CD8-positive, alpha-beta memory T cell (primary cell): ENCODE measurements at regions not wholly inside any gene's neighbourhood (a gene's known extent, or its start where the extent isn't known, plus 50 kb on each side); places are given as distances from the start of the nearest gene placed in this dataset.
"Not testable (repeated sequence)": the region's sequence is repeated elsewhere in the genome, so short reads cannot be mapped to it uniquely, and the experiment has no call there.

Source experiments
- CTCF ChIA-PET: fragments of 350-600 bp; sonication (Branson Sonifier 250); formaldehyde crosslinking; loops from one replicate; lab custom pipeline; 2021; ENCODE audit warnings: antibody characterized with exemption; lab: Charles Lee
- POLR2A ChIA-PET: fragments of 350-600 bp; sonication (Branson Sonifier 250); formaldehyde crosslinking; loops from one replicate; lab custom pipeline; 2021; ENCODE audit warnings: antibody characterized with exemption; lab: Charles Lee
- DNase-seq, 5 donors: peaks; one replicate each; pipeline versions ENCODE4 v3.0.0 to v3.0.0-alpha.2; 2020 to 2022; ENCODE audit warnings: mixed read lengths in 1 of 5
- H3K27ac ChIP-seq: one replicate; pipeline ENCODE4 v1.7.0; 2013; ENCODE audit warnings: low read depth, mild to moderate bottlenecking, low read length, moderate library complexity
- H3K27me3 ChIP-seq: 2 replicates; pipeline ENCODE4 v1.7.0; 2013; ENCODE audit warnings: low read length, mild to moderate bottlenecking; ENCODE audit not compliant: insufficient read depth, poor library complexity, severe bottlenecking
- H3K36me3 ChIP-seq: 2 replicates; pipeline ENCODE4 v1.7.0; 2013; ENCODE audit warnings: mild to moderate bottlenecking, low read length, moderate library complexity; ENCODE audit not compliant: insufficient read depth
- H3K4me1 ChIP-seq: 2 replicates; pipeline ENCODE4 v1.7.0; 2013; ENCODE audit warnings: mild to moderate bottlenecking, low read length, moderate library complexity; ENCODE audit not compliant: insufficient read depth
- H3K4me3 ChIP-seq: 2 replicates; pipeline ENCODE4 v1.7.0; 2013; ENCODE audit warnings: mild to moderate bottlenecking, low read length
- H3K9me3 ChIP-seq: 2 replicates; pipeline ENCODE4 v1.7.0; 2013; ENCODE audit warnings: mild to moderate bottlenecking, low read length
- H3K27ac Mint-ChIP-seq, 8 donors: one replicate each; pipeline ENCODE4 v1.8.0; 2020 to 2021; ENCODE audit warnings: mixed read lengths in 8 of 8, mild to moderate bottlenecking in 6 of 8, inconsistent platforms in 3 of 8, moderate library complexity in 3 of 8
- H3K27me3 Mint-ChIP-seq, 2 donors: one replicate each; pipeline ENCODE4 v1.8.0; 2020 to 2021; ENCODE audit warnings: mixed read lengths in 2 of 2, mild to moderate bottlenecking in 1 of 2, moderate library complexity in 1 of 2
- H3K36me3 Mint-ChIP-seq, 3 donors: one replicate each; pipeline ENCODE4 v1.8.0; 2020 to 2021; ENCODE audit warnings: mixed read lengths in 3 of 3, inconsistent platforms in 1 of 3, mild to moderate bottlenecking in 1 of 3
- H3K4me1 Mint-ChIP-seq, 3 donors: one replicate each; pipeline ENCODE4 v1.8.0; 2020 to 2021; ENCODE audit warnings: mixed read lengths in 3 of 3, inconsistent platforms in 1 of 3, mild to moderate bottlenecking in 1 of 3
- H3K4me3 Mint-ChIP-seq, 7 donors: one replicate each; pipeline ENCODE4 v1.8.0; 2020 to 2021; ENCODE audit warnings: mixed read lengths in 7 of 7, mild to moderate bottlenecking in 6 of 7, moderate library complexity in 4 of 7, inconsistent platforms in 2 of 7
- H3K9me3 Mint-ChIP-seq, 5 donors: one replicate each; pipeline ENCODE4 v1.8.0; 2020 to 2022; ENCODE audit warnings: mixed read lengths in 5 of 5, mild to moderate bottlenecking in 3 of 5, moderate library complexity in 2 of 5, inconsistent platforms in 1 of 5

DNA sequence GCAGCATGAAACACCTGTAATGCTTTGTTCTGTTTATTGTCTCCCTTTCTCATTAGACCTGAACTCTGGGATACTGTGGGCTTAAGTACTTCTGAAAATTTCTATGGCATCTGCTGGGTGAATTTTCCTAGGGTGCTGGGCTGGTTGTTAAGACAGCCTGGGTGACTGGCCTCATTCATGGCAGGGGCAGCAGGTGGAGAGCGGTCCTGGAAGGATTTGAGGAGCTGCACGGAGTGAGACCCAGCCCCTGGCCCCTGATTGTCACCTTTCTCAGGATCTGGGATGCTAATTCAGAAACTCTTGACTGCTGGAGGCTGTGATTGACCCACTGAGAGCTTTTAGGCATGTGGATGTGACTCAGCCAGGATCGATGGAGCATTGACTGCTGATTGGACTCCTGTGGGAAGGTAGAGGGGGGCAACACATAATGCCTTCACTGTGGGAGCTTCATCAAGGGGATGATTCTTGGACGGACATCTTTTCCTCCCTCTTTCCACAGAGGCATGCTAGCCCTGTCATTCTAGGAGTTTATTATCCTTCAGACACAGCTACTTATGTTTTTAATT, 252.0 kb downstream of the GOLGA6L6 start:
- DNase-seq, H3K36me3 Mint-ChIP-seq, H3K4me3 ChIP-seq, H3K4me1 ChIP-seq, H3K4me3 Mint-ChIP-seq, H3K27me3 Mint-ChIP-seq, H3K9me3 ChIP-seq, H3K4me1 Mint-ChIP-seq, H3K27ac ChIP-seq, H3K9me3 Mint-ChIP-seq, H3K27me3 ChIP-seq, POLR2A ChIA-PET, CTCF ChIA-PET, H3K36me3 ChIP-seq, H3K27ac Mint-ChIP-seq: not testable (repeated sequence)

- H3K9me3 ChIP-seq, H3K36me3 ChIP-seq, DNase-seq, H3K4me1 ChIP-seq, H3K4me1 Mint-ChIP-seq, H3K27me3 ChIP-seq, H3K4me3 ChIP-seq, H3K27ac Mint-ChIP-seq, H3K36me3 Mint-ChIP-seq, H3K27me3 Mint-ChIP-seq, H3K9me3 Mint-ChIP-seq, H3K27ac ChIP-seq, POLR2A ChIA-PET, CTCF ChIA-PET, H3K4me3 Mint-ChIP-seq: not testable (repeated sequence)
Measured at GRCh38 chr15:20288800-20289537, 252.6 kb downstream of the GOLGA6L6 start.

GRCh38 chr15:20286559-20286958, 255.0 kb downstream of the GOLGA6L6 start:
- CTCF ChIA-PET, POLR2A ChIA-PET: not testable (repeated sequence)

GRCh38 chr15:20285696-20286300, 255.8 kb downstream of the GOLGA6L6 start:
- H3K4me1 ChIP-seq, H3K27ac Mint-ChIP-seq, H3K9me3 ChIP-seq, H3K4me3 Mint-ChIP-seq, CTCF ChIA-PET, POLR2A ChIA-PET, H3K4me1 Mint-ChIP-seq, H3K4me3 ChIP-seq, H3K9me3 Mint-ChIP-seq, H3K27me3 ChIP-seq, H3K27ac ChIP-seq, H3K36me3 ChIP-seq, H3K36me3 Mint-ChIP-seq, H3K27me3 Mint-ChIP-seq, DNase-seq: not testable (repeated sequence)

More at GRCh38 chr15:20286559-20286958, 255.0 kb downstream of the GOLGA6L6 start:
- not testable (repeated sequence) for H3K9me3 Mint-ChIP-seq, H3K27ac ChIP-seq, H3K9me3 ChIP-seq, H3K4me1 Mint-ChIP-seq, H3K36me3 ChIP-seq, H3K4me1 ChIP-seq, H3K27me3 ChIP-seq, DNase-seq, H3K4me3 ChIP-seq, H3K36me3 Mint-ChIP-seq, H3K4me3 Mint-ChIP-seq, H3K27ac Mint-ChIP-seq, H3K27me3 Mint-ChIP-seq

DNA sequence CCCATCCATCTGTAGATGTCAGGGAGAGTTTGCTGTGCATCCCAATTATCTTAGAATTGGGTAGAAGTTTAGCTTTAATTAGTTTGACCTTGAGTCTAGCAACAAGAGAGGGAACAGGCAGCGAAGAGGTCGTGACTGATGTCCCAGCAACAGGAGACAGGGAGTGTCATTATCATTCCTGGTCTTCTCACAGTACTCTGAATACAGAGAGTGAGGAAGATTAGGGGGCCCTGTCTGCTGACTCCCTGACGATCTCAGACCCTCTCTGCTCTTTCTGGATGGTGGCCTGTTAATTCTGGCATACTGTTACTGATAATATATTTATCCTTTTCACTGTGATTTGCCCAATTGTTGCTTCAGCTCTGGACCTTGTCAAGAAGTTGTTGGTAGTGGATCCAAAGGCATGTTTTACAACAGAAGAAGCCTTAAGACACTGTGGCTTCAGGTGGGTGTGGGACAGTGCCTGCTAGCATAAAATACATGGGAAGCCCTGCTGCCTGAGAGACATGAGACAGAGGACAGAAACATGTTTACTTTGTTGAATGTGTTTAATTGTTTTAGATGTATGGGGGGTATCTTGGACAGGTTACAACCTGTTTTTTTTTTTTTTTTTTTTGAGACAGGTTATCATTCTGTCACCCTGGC, 256.6 kb downstream of the GOLGA6L6 start:
- H3K27ac ChIP-seq, H3K27me3 Mint-ChIP-seq, H3K4me3 ChIP-seq, H3K4me3 Mint-ChIP-seq, H3K9me3 Mint-ChIP-seq, H3K4me1 Mint-ChIP-seq, H3K4me1 ChIP-seq, H3K27ac Mint-ChIP-seq, H3K27me3 ChIP-seq, POLR2A ChIA-PET, H3K9me3 ChIP-seq, H3K36me3 ChIP-seq, CTCF ChIA-PET, H3K36me3 Mint-ChIP-seq, DNase-seq: not testable (repeated sequence)

- H3K36me3 ChIP-seq, POLR2A ChIA-PET, DNase-seq, H3K27me3 ChIP-seq, H3K36me3 Mint-ChIP-seq, CTCF ChIA-PET, H3K27me3 Mint-ChIP-seq, H3K27ac Mint-ChIP-seq, H3K4me3 Mint-ChIP-seq, H3K9me3 ChIP-seq, H3K4me1 Mint-ChIP-seq, H3K4me1 ChIP-seq, H3K9me3 Mint-ChIP-seq, H3K4me3 ChIP-seq, H3K27ac ChIP-seq: not testable (repeated sequence)
Measured at GRCh38 chr15:20283651-20284050, 257.9 kb downstream of the GOLGA6L6 start.

- H3K27me3 Mint-ChIP-seq, H3K36me3 ChIP-seq, H3K27ac Mint-ChIP-seq, POLR2A ChIA-PET, H3K4me1 Mint-ChIP-seq, H3K9me3 ChIP-seq, H3K36me3 Mint-ChIP-seq, H3K4me3 Mint-ChIP-seq, H3K4me3 ChIP-seq, CTCF ChIA-PET, H3K27me3 ChIP-seq, H3K4me1 ChIP-seq, DNase-seq, H3K9me3 Mint-ChIP-seq, H3K27ac ChIP-seq: not testable (repeated sequence)
Measured at GRCh38 chr15:20282491-20282943, 259.1 kb downstream of the GOLGA6L6 start.

GRCh38 chr15:20281567-20282275, 259.9 kb downstream of the GOLGA6L6 start:
- H3K9me3 Mint-ChIP-seq, POLR2A ChIA-PET, H3K4me1 Mint-ChIP-seq, H3K36me3 Mint-ChIP-seq, DNase-seq, H3K27me3 Mint-ChIP-seq, H3K36me3 ChIP-seq, CTCF ChIA-PET, H3K27ac ChIP-seq, H3K27me3 ChIP-seq, H3K9me3 ChIP-seq, H3K4me3 ChIP-seq, H3K4me3 Mint-ChIP-seq, H3K4me1 ChIP-seq, H3K27ac Mint-ChIP-seq: not testable (repeated sequence)
